ENCODE measurements at regions not wholly inside any gene's neighbourhood (a gene's known extent, or its start where the extent isn't known, plus 50 kb on each side); places are given as distances from the start of the nearest gene placed in this dataset.
"Not testable (repeated sequence)": the region's sequence is repeated elsewhere in the genome, so short reads cannot be mapped to it uniquely, and the experiment has no call there.

GRCh38 chr1:199821029-199821779 lies 206.3 kb upstream of the NR5A2 start:
- no peak for DNase-seq

DNA sequence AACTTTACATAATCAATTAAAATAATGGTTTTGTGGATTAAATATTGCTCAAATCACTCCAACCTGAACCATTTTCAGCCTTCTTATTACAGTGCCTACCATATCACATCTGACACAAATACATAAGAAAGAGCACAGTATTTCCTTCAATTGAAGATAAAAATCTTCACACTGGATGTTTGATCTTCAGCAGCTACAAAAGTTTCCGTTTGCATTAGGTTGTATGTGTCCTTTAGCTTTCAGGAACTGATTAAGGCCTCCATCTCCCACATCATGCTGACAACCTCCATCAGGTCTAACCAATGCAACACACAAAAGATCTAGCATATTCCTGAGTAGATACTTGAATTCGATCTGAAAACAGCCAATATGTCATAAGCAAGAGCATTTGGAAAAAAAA lies 195.1 kb upstream of the NR5A2 start:
- DNase-seq, result no peak

GRCh38 chr1:199834711-199835110 lies 192.8 kb upstream of the NR5A2 start:
- DNase-seq, result no peak

DNA sequence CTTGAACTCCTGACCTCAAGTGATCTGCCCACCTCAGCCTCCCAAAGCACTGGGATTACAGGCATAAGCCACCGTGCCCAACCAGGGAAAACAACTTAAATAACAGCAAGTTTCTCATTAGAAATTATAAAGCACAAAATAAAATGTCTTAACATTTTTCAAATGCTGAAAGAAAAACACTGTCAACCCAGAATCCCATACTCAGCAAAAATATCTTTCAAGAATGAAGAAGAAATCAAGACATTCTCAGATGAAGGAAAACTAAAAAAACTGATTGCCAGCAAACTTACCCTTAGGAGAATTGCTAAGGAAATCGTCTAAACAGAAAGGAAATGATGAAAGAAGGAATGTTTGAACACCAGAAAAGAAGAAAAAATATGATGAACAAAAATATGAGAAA lies 191.1 kb upstream of the NR5A2 start:
- no peak for DNase-seq

GRCh38 chr1:199837321-199837720 lies 190.2 kb upstream of the NR5A2 start:
- no peak for DNase-seq

GRCh38 chr1:199839608-199840007 lies 187.9 kb upstream of the NR5A2 start:
- DNase-seq, result not testable (repeated sequence)

DNA sequence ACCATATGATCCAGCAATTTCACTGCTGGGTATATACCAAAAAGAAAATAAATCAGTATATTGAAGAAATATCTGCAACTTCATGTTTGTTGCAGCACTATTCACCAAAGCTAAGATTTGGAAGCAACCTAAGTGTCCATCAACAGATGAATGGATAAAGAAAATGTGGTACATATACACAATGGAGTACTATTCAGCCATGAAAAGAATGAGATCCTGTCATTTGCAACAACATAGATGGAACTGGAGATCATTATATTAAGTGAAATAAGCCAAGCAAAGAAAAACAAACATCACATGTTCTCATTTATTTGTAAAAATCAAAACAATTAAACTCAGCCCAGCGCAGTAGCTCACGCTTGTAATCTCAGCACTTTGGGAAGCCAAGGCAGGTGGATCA lies 184.4 kb upstream of the NR5A2 start:
- DNase-seq, result not testable (repeated sequence)

DNA sequence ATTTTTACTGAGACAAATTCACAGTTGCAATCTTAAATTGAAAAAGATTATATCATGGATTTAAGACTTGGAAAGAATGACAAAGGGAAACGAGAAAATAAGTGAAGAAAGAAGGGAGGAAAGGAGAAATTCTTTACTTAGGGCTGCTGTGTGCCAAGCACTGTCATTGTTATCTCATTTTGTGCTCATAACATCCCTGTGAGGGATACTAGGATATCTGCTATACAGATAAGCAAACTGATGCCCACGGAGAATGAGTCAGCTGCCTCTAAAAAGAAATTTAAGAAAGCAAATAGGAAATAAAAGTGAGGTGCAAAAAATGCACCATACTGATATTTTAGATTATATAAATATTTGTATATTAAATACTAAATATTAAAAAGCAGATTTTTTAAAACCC lies 183.6 kb upstream of the NR5A2 start:
- DNase-seq, result no peak

DNA sequence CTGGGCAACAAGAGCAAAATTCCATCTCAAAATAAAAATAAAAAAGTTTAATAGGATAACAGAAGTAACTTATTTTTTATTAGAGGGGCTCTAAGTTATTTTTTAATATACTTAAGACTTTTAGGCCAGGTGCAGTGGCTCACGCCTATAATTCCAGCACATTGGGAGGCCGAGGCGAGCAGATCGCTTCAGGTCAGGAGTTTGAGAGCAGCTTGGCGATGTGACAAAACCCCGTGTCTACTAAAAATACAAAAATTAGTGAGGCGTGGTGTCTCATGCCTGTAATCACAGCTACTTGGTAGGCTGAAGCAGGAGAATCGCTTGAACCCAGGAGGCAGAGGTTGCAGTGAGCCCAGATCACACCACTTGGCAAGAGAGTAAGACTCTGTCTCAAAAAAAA lies 180.5 kb upstream of the NR5A2 start:
- DNase-seq, result no peak

GRCh38 chr1:199851439-199852140 lies 175.9 kb upstream of the NR5A2 start:
- DNase-seq, result no peak

GRCh38 chr1:199854686-199855321 lies 172.7 kb upstream of the NR5A2 start:
- DNase-seq, result no peak

- DNase-seq, result no peak
These were observed 171.9 kb upstream of the NR5A2 start for GRCh38 chr1:199855580-199855979.

GRCh38 chr1:199856216-199856780 lies 171.2 kb upstream of the NR5A2 start:
- DNase-seq, result no peak

- peak; percentile 57 for DNase-seq
These were observed 170.4 kb upstream of the NR5A2 start for GRCh38 chr1:199857108-199857507.

DNA sequence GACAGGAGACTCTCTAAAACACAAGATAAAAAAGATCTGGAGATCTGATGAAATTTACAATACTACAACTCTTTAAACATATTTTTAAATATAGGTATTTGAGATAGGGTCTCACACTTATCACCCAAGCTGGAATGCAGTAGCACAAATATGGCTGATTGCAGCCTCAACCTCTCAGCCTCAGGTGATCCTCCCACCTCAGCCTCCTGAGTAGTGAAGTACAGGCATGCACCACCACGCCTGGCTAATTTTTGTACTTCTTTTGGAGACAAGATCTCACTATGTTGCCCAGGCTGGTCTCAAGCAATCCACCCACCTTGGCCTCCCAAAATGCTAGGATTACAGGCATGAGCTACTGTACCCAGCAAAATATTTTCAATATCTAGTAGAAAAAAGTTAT lies 170.0 kb upstream of the NR5A2 start:
- no peak for DNase-seq

DNA sequence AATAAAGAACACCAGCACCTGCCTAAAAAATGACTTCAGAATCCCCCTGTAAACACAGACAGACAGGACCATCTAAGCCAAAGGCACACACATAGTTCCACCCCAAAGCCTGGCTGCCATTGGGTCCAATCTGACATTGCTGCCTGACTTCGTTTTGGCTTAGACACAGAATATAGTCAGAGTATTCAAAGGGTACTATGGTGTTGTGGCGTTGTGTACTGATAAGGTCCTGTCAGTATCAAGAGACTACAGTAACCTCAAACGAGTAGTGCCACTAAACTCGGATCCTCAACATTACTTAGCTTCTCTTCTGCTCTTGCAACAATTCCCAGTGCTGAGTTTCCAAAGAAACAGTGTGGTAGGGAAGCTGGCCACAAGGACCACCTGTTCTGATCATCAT lies 169.3 kb upstream of the NR5A2 start:
- DNase-seq, result no peak

- no peak for DNase-seq
These were observed 168.7 kb upstream of the NR5A2 start for GRCh38 chr1:199858856-199859255.

DNA sequence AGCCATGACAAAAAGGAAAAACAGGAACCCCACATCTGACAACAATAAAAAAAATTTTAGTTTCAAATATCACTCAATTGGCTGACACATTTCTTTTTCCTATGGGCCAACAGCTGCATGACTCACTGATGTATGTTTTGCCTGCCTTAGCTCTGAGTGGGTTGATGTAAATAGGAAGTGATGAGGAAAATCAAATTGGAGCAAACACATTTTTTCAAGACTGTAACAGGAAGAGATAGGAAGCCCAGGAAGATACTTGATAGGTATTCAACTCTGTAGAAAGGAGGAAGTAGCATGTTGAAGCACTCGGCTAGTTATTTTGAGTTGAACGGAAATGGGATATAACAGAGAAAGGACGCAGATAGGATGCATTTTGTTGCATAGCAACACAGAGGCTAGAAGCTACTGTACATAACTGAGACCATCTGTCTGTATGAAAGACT lies 168.0 kb upstream of the NR5A2 start:
- DNase-seq, result peak; percentile 28

GRCh38 chr1:199861020-199861795 lies 166.3 kb upstream of the NR5A2 start:
- DNase-seq, result no peak

GRCh38 chr1:199862047-199862446 lies 165.5 kb upstream of the NR5A2 start:
- no peak for DNase-seq

DNA sequence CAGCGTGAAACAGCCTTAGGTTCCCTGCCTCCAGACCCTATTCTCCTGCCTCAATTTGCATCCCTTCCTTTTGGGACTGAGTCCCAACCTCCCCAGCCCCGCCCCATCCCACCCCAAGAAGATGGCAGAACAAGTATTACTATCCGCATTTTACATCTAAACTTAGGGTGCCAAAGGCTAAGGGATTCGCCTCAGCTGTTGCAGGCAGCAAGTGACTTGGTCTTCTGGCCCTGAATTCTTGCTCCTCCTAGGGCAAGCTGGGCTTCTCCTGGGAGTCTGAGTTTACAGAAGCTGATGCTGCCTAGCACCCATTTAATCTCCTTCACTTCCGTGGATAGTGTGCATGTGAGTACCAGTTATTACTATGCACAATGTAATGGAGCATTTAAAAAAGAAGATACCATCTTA lies 161.3 kb upstream of the NR5A2 start:
- no peak for DNase-seq

- DNase-seq, result no peak
These were observed 159.9 kb upstream of the NR5A2 start for GRCh38 chr1:199867601-199868000.

DNA sequence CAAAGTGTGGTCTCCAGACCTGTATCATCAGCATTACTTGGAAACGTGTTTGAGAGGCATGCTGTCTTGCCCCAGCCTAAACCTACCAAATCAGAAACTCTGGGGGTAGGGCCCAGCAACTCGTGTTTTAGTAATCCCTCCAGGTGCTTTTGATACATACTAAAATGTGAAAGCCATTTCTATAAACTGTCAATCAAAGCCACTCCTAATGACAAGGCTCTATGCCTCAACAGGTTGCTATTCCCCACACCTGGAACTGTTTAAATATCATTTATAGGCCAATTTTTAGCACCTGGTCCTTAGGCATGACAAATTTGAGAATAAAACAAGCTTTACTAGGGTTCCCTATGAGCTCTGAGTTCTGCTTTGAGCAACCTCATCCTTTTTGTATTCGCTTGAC lies 158.7 kb upstream of the NR5A2 start:
- DNase-seq, result no peak
